B cell (primary cell): ENCODE measurements at regions not wholly inside any gene's neighbourhood (a gene's known extent, or its start where the extent isn't known, plus 50 kb on each side); places are given as distances from the start of the nearest gene placed in this dataset.

Experiments
- ATAC-seq: fragments of 200-7000 bp; cut with Tn5 transposase; one replicate; pipeline ENCODE4 v1.10.0; 2021; ENCODE audit warnings: low read depth, mild to moderate bottlenecking, moderate number of reproducible peaks, moderate library complexity
- CTCF ChIA-PET: fragments of 350-600 bp; sonication (Branson Sonifier 250); formaldehyde crosslinking; loops from one replicate; lab custom pipeline; 2021; ENCODE audit warnings: antibody characterized with exemption, inconsistent platforms; lab: Charles Lee
- POLR2A ChIA-PET: fragments of 350-600 bp; sonication (Branson Sonifier 250); formaldehyde crosslinking; loops from one replicate; lab custom pipeline; 2021; ENCODE audit warnings: antibody characterized with exemption; lab: Charles Lee
- DNase-seq: peaks from one replicate; pipeline ENCODE4 v3.0.0; 2013
- H2AFZ ChIP-seq: 2 replicates; pipeline ENCODE4 v1.6.1; 2012; ENCODE audit warnings: mild to moderate bottlenecking, low read depth, low read length; ENCODE audit not compliant: insufficient read depth, poor library complexity, severe bottlenecking
- H3K27ac ChIP-seq, 2 donors: 1 replicate in 1 of 2; 2 replicates in 1 of 2; pipeline ENCODE4 v1.5.1; 2012 to 2013; ENCODE audit warnings: low read length in 2 of 2, mild to moderate bottlenecking in 2 of 2, moderate library complexity in 1 of 2
- H3K27me3 ChIP-seq, 4 experiments: fragments of 200-600 bp in 1 of 4; sonication (generic) in 1 of 4; replicated peaks in 1 of 4; 1 replicate in 2 of 4; 2 replicates in 2 of 4; pipeline versions ENCODE4 v1.6.1 to v1.7.0; 2013 to 2016; ENCODE audit warnings: low read length in 3 of 4, mild to moderate bottlenecking in 2 of 4, mixed read lengths in 1 of 4, moderate library complexity in 1 of 4; ENCODE audit not compliant: insufficient read depth in 4 of 4, control insufficient read depth in 3 of 4; ENCODE audit errors: control extremely low read depth in 1 of 4
- H3K36me3 ChIP-seq, 2 experiments: replicated peaks in 1 of 2; 1 replicate in 1 of 2; 2 replicates in 1 of 2; pipeline versions ENCODE4 v1.6.1 to v1.7.1; 2013; ENCODE audit warnings: low read length in 1 of 2; ENCODE audit not compliant: insufficient read depth in 2 of 2, control insufficient read depth in 1 of 2; ENCODE audit errors: control extremely low read depth in 1 of 2, extremely low read depth in 1 of 2
- H3K4me1 ChIP-seq, 2 donors: fragments of 200-600 bp in 1 of 2; sonication (generic) in 1 of 2; 1 replicate in 1 of 2; 2 replicates in 1 of 2; pipeline versions ENCODE4 v1.5.1 to v1.6.1; 2013 to 2017; ENCODE audit warnings: low read length in 2 of 2; ENCODE audit not compliant: control insufficient read depth in 2 of 2, insufficient read depth in 2 of 2
- H3K4me2 ChIP-seq: replicated peaks from 2 replicates; pipeline ENCODE3; 2012; ENCODE audit warnings: mild to moderate bottlenecking, low read depth, low read length; ENCODE audit not compliant: poor library complexity, severe bottlenecking
- H3K4me3 ChIP-seq, 5 experiments: fragments of 200-600 bp in 1 of 5; sonication (generic) in 1 of 5; 1 replicate in 3 of 5; 2 replicates in 2 of 5; pipeline versions ENCODE4 v1.5.1 to v1.7.0; 2011 to 2016; ENCODE audit warnings: low read length in 4 of 5, mild to moderate bottlenecking in 4 of 5, low read depth in 2 of 5, control low read depth in 1 of 5, moderate library complexity in 1 of 5; ENCODE audit not compliant: insufficient read depth in 1 of 5; ENCODE audit errors: control extremely low read depth in 1 of 5, extremely low read depth in 1 of 5
- H3K79me2 ChIP-seq: fragments of 200-600 bp; sonication (generic); one replicate; pipeline ENCODE4 v1.6.0; 2016; ENCODE audit warnings: low read length; ENCODE audit not compliant: control insufficient read depth, insufficient read depth
- H3K9ac ChIP-seq: fragments of 200-600 bp; sonication (generic); 2 replicates; pipeline ENCODE4 v1.6.1; 2017; ENCODE audit warnings: mild to moderate bottlenecking, low read length, moderate library complexity
- H3K9me3 ChIP-seq, 3 donors: one replicate each; pipeline versions ENCODE4 v1.6.1 to v1.7.1; 2013; ENCODE audit warnings: low read length in 2 of 3; ENCODE audit not compliant: control insufficient read depth in 2 of 3, insufficient read depth in 1 of 3; ENCODE audit errors: control extremely low read depth in 1 of 3
- H4K20me1 ChIP-seq: 2 replicates; pipeline ENCODE4 v1.6.0; 2012; ENCODE audit warnings: mild to moderate bottlenecking, low read length; ENCODE audit not compliant: insufficient read depth, control insufficient read depth, poor library complexity, severe bottlenecking
- H3K27ac Mint-ChIP-seq: one replicate; pipeline ENCODE4 v1.8.0; 2021; ENCODE audit warnings: mixed read lengths
- H3K27me3 Mint-ChIP-seq: one replicate; pipeline ENCODE4 v1.8.0; 2021; ENCODE audit warnings: mixed read lengths
- H3K4me1 Mint-ChIP-seq: one replicate; pipeline ENCODE4 v1.8.0; 2021; ENCODE audit warnings: mixed read lengths
- H3K4me3 Mint-ChIP-seq: one replicate; pipeline ENCODE4 v1.8.0; 2021; ENCODE audit warnings: mixed read lengths
- H3K9me3 Mint-ChIP-seq: one replicate; pipeline ENCODE4 v1.8.0; 2022; ENCODE audit warnings: mixed read lengths; ENCODE audit not compliant: insufficient read depth
- CTCF ChIP-seq: fragments of 200-600 bp; IDR thresholded peaks from one replicate; pipeline ENCODE4 v1.8.0; 2022; ENCODE audit warnings: antibody characterized with exemption, mild to moderate bottlenecking
- EZH2 ChIP-seq: IDR thresholded peaks from 2 replicates; pipeline ENCODE4 v1.6.1; 2012; ENCODE audit warnings: borderline replicate concordance, low read depth, mild to moderate bottlenecking, moderate library complexity, low read length; ENCODE audit not compliant: insufficient read depth, poor library complexity, severe bottlenecking
- WGBS: methylation state at CpG from one replicate; pipeline ENCODE4 v1.1.5; 2013; ENCODE audit warnings: missing lambda C conversion rate; ENCODE audit not compliant: insufficient coverage; 5-methylcytosine and 5-hydroxymethylcytosine counted together
- intact Hi-C: fragments of 100-400 bp; cut with micrococcal nuclease; formaldehyde crosslinking; loops from one replicate; pipeline ENCODE4 v1.10.0; 2022

- POLR2A ChIA-PET = no interaction called here
- WGBS = 85% methylated on average over 7 of the region's 8 CpGs
- CTCF ChIA-PET = no interaction called here
- intact Hi-C loops = no loop called here
- Histone ChIP-seq H3K79me2 (no peaks in the 10 kb centered on the region), H3K27me3 (no peaks in the 10 kb centered on the region), H3K36me3 (no peaks in the 10 kb centered on the region), H4K20me1 (no peaks in the 10 kb centered on the region), H3K27ac (no peak overlapping the region), H3K9me3 (no peaks in the 10 kb centered on the region), H3K9ac (no peak overlapping the region), H3K4me1 (no peaks in the 10 kb centered on the region), H2AFZ (no peak overlapping the region), H3K4me2 (no peak overlapping the region), H3K4me3 (no peak overlapping the region)
- TF ChIP-seq CTCF (no peak), EZH2 (no peak)
- ATAC-seq = no peak
- no peak overlapping the region for H3K27ac Mint-ChIP-seq
- DNase-seq = no peak
- H3K9me3 Mint-ChIP-seq = no peaks in the 10 kb centered on the region
- H3K27me3 Mint-ChIP-seq = peaks cover 30% of the 10 kb centered on the region
- H3K4me1 Mint-ChIP-seq = no peaks in the 10 kb centered on the region
- no peak overlapping the region for H3K4me3 Mint-ChIP-seq
These were observed 109.2 kb downstream of the AIPL1 start for GRCh38 chr17:6325741-6326140.

- no peaks in the 10 kb centered on the region for H3K4me1 ChIP-seq
- no peak overlapping the region for H3K4me2 ChIP-seq
- no peak overlapping the region for H3K9ac ChIP-seq
- Mint-ChIP-seq H3K27ac (no peak overlapping the region), H3K9me3 (no peaks in the 10 kb centered on the region), H3K4me1 (no peaks in the 10 kb centered on the region), H3K27me3 (peaks cover 31% of the 10 kb centered on the region), H3K4me3 (no peak overlapping the region)
- no peaks in the 10 kb centered on the region for H3K79me2 ChIP-seq
- H4K20me1 ChIP-seq = no peaks in the 10 kb centered on the region
- WGBS = no CpG with 5 or more reads among the region's 6 CpGs
- H3K36me3 ChIP-seq = no peaks in the 10 kb centered on the region
- no peak overlapping the region for H3K4me3 ChIP-seq
- H2AFZ ChIP-seq = no peak overlapping the region
- intact Hi-C loops = no loop called here
- ATAC-seq = no peak
- CTCF ChIA-PET = no interaction called here
- H3K9me3 ChIP-seq = no peaks in the 10 kb centered on the region
- TF ChIP-seq EZH2 (no peak), CTCF (no peak)
- no peak for DNase-seq
- H3K27ac ChIP-seq = no peak overlapping the region
- POLR2A ChIA-PET = no interaction called here
- H3K27me3 ChIP-seq = no peaks in the 10 kb centered on the region
These were observed 109.9 kb downstream of the AIPL1 start for GRCh38 chr17:6325051-6325450.
